D721Med (cell line): ENCODE measurements at regions not wholly inside any gene's neighbourhood (a gene's known extent, or its start where the extent isn't known, plus 50 kb on each side); places are given as distances from the start of the nearest gene placed in this dataset.

ENCODE experiments used
- DNase-seq: peaks from one replicate; pipeline ENCODE4 v3.0.0; 2011; ENCODE audit warnings: low spot score; ENCODE audit not compliant: insufficient read length
- FAIRE-seq: peaks from 2 replicates; lab custom pipeline; 2011; peaks lifted over from hg19 to GRCh38; lab: Jason Lieb, UNC
- CTCF ChIP-seq: IDR thresholded peaks from 2 replicates; pipeline ENCODE4 v1.5.1; 2012; ENCODE audit warnings: mild to moderate bottlenecking, control low read depth; ENCODE audit not compliant: insufficient read depth; ENCODE audit errors: missing control alignments

GRCh38 chr4:38311495-38312126 lies 351.4 kb downstream of the PTTG2 start:
- FAIRE-seq (no peak), DNase-seq (no peak)
- TF ChIP-seq CTCF, result no peak

GRCh38 chr4:38313175-38313574 lies 350.8 kb upstream of the KLF3 start:
- no peak for TF ChIP-seq CTCF
- FAIRE-seq (no peak), DNase-seq (no peak)

GRCh38 chr4:38313999-38314561 lies 349.9 kb upstream of the KLF3 start:
- DNase-seq (no peak), FAIRE-seq (no peak)
- no peak for TF ChIP-seq CTCF

GRCh38 chr4:38314663-38315062 lies 349.3 kb upstream of the KLF3 start:
- FAIRE-seq (no peak), DNase-seq (no peak)
- TF ChIP-seq CTCF, result no peak

- TF ChIP-seq CTCF, result no peak
- DNase-seq, result no peak
- no peak for FAIRE-seq
These were observed 348.7 kb upstream of the KLF3 start for GRCh38 chr4:38315286-38315685.

DNA sequence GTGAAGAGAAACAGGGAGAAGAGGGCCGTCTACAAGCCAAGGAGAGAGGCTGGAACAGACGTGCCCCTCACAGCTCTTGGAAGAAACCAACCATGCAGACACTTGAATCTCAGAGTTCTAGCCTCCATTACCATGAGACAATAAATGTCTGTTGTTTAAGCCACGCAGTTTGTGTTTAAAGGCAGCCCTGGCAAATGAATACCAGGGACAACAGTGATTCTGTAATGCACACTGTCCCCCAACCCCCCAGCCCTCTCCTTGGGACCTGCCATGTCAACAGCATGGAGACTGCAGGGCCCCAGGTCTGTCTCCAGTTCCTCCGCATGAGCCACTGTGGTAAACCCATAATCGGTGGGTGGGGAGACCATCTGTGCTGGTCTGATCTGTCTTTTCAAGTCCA lies 348.0 kb upstream of the KLF3 start:
- no peak for TF ChIP-seq CTCF

GRCh38 chr4:38317041-38317674 lies 346.8 kb upstream of the KLF3 start:
- TF ChIP-seq CTCF, result no peak
- FAIRE-seq (no peak), DNase-seq (no peak)

More for the DNA sequence above, 348.0 kb upstream of the KLF3 start:
- DNase-seq (no peak), FAIRE-seq (no peak)
